Hematopoietic multipotent progenitor cell treated with erythropoietin and hydrocortisone succinate and interleukin-3 and kit ligand, for 4 days (in vitro differentiated cells): ENCODE measurements at regions not wholly inside any gene's neighbourhood (a gene's known extent, or its start where the extent isn't known, plus 50 kb on each side); places are given as distances from the start of the nearest gene placed in this dataset.

Source experiments
- DNase-seq: peaks from one replicate; pipeline ENCODE4 v3.0.0-alpha.2; 2015

GRCh38 chr9:12874395-12874794 lies 99.6 kb downstream of the LURAP1L start:
- DNase-seq = no peak

- no peak for DNase-seq
These were observed 100.4 kb downstream of the LURAP1L start for GRCh38 chr9:12875191-12875590.

- DNase-seq = no peak
These were observed 102.1 kb downstream of the LURAP1L start for GRCh38 chr9:12876872-12877271.

GRCh38 chr9:12878351-12878978 lies 103.6 kb downstream of the LURAP1L start:
- DNase-seq = no peak

- DNase-seq = no peak
These were observed 105.1 kb downstream of the LURAP1L start for GRCh38 chr9:12879961-12880360.

GRCh38 chr9:12880406-12881015 lies 105.7 kb downstream of the LURAP1L start:
- DNase-seq = no peak

GRCh38 chr9:12882430-12882829 lies 107.6 kb downstream of the LURAP1L start:
- DNase-seq = no peak

GRCh38 chr9:12884736-12885395 lies 110.0 kb downstream of the LURAP1L start:
- peak; percentile 11 for DNase-seq

GRCh38 chr9:12889402-12890106 lies 114.7 kb downstream of the LURAP1L start:
- no peak for DNase-seq

GRCh38 chr9:12891588-12891987 lies 116.8 kb downstream of the LURAP1L start:
- DNase-seq = no peak

- DNase-seq = no peak
These were observed 128.5 kb downstream of the LURAP1L start for GRCh38 chr9:12903316-12903715.

GRCh38 chr9:12904261-12905000 lies 129.6 kb downstream of the LURAP1L start:
- no peak for DNase-seq

- no peak for DNase-seq
These were observed 131.8 kb downstream of the LURAP1L start for GRCh38 chr9:12906646-12907045.

GRCh38 chr9:12908895-12909294 lies 134.1 kb downstream of the LURAP1L start:
- DNase-seq = no peak

- no peak for DNase-seq
These were observed 140.6 kb downstream of the LURAP1L start for GRCh38 chr9:12915366-12915954.

- no peak for DNase-seq
These were observed 141.2 kb downstream of the LURAP1L start for GRCh38 chr9:12916042-12916441.

- no peak for DNase-seq
These were observed 145.6 kb downstream of the LURAP1L start for GRCh38 chr9:12920437-12920836.

- DNase-seq = no peak
These were observed 146.8 kb downstream of the LURAP1L start for GRCh38 chr9:12921621-12922020.

- DNase-seq = no peak
These were observed 147.5 kb downstream of the LURAP1L start for GRCh38 chr9:12922224-12922866.

GRCh38 chr9:12923468-12924009 lies 148.7 kb downstream of the LURAP1L start:
- no peak for DNase-seq

- DNase-seq = no peak
These were observed 156.1 kb downstream of the LURAP1L start for GRCh38 chr9:12930906-12931305.

GRCh38 chr9:12933957-12934356 lies 159.1 kb downstream of the LURAP1L start:
- DNase-seq = no peak
